ENCODE measurements at regions not wholly inside any gene's neighbourhood (a gene's known extent, or its start where the extent isn't known, plus 50 kb on each side); places are given as distances from the start of the nearest gene placed in this dataset.

- H3K4me1 Mint-ChIP-seq (ENCODE audit: low read depth in 2 of 2) = peaks cover 28 to 29% of the 10 kb centered on the region in 2 donors
- peak overlapping the region; percentile 31 to 49 for H3K4me3 Mint-ChIP-seq
- peak; percentile 21 for ATAC-seq (replicated peaks)
- no peak for DNase-seq
- H3K9me3 Mint-ChIP-seq = no peaks in the 10 kb centered on the region
- H3K27ac Mint-ChIP-seq = peak overlapping the region; percentile 25 to 44
- peaks cover 38 to 50% of the 10 kb centered on the region in 2 donors for H3K27me3 Mint-ChIP-seq
- no peaks in the 10 kb centered on the region for H3K36me3 Mint-ChIP-seq (ENCODE audit: insufficient read depth)
These were observed 180.3 kb downstream of the C9orf50 start for GRCh38 chr9:129440435-129441186.

- peak overlapping the region in 1 of 2 donors; percentile 15 for H3K4me3 Mint-ChIP-seq
- peaks cover 25% of the 10 kb centered on the region in 2 donors for H3K4me1 Mint-ChIP-seq (ENCODE audit: low read depth in 2 of 2)
- no peaks in the 10 kb centered on the region for H3K9me3 Mint-ChIP-seq
- H3K27me3 Mint-ChIP-seq = peaks cover 38 to 54% of the 10 kb centered on the region in 2 donors
- no peaks in the 10 kb centered on the region for H3K36me3 Mint-ChIP-seq (ENCODE audit: insufficient read depth)
- DNase-seq (no peak), ATAC-seq (replicated peaks) (no peak)
- H3K27ac Mint-ChIP-seq = no peak overlapping the region
These were observed 181.7 kb downstream of the C9orf50 start for GRCh38 chr9:129439242-129439641.

- Mint-ChIP-seq H3K27ac (peak overlapping the region in 1 of 2 donors; percentile 64), H3K4me3 (peak overlapping the region; percentile 75 to 82), H3K27me3 (peaks cover 38 to 55% of the 10 kb centered on the region in 2 donors), H3K36me3 (ENCODE audit: insufficient read depth) (no peaks in the 10 kb centered on the region), H3K9me3 (no peaks in the 10 kb centered on the region), H3K4me1 (ENCODE audit: low read depth in 2 of 2) (peaks cover 22 to 23% of the 10 kb centered on the region in 2 donors)
- ATAC-seq (replicated peaks) (peak; percentile 18), DNase-seq (no peak)
These were observed 183.1 kb downstream of the C9orf50 start for GRCh38 chr9:129437626-129438323.

- H3K4me3 Mint-ChIP-seq = peak overlapping the region; percentile 75 to 82
- peaks cover 38 to 62% of the 10 kb centered on the region in 2 donors for H3K27me3 Mint-ChIP-seq
- no peaks in the 10 kb centered on the region for H3K36me3 Mint-ChIP-seq (ENCODE audit: insufficient read depth)
- ATAC-seq (replicated peaks) (peak; percentile 77), DNase-seq (peak in 1 of 3 experiments; percentile 34)
- peaks cover 22 to 23% of the 10 kb centered on the region in 2 donors for H3K4me1 Mint-ChIP-seq (ENCODE audit: low read depth in 2 of 2)
- H3K27ac Mint-ChIP-seq = peak overlapping the region; percentile 0 to 64
- no peaks in the 10 kb centered on the region for H3K9me3 Mint-ChIP-seq
These were observed 183.9 kb downstream of the C9orf50 start for GRCh38 chr9:129436751-129437625.

GRCh38 chr9:129435988-129436717 is 184.7 kb downstream of the C9orf50 start:
- peak overlapping the region in 1 of 2 donors; percentile 64 for H3K27ac Mint-ChIP-seq
- ATAC-seq (replicated peaks) (peak; percentile 8), DNase-seq (no peak)
- no peaks in the 10 kb centered on the region for H3K36me3 Mint-ChIP-seq (ENCODE audit: insufficient read depth)
- H3K4me1 Mint-ChIP-seq (ENCODE audit: low read depth in 2 of 2) = peaks cover 22 to 23% of the 10 kb centered on the region in 2 donors
- H3K4me3 Mint-ChIP-seq = peak overlapping the region in 1 of 2 donors; percentile 82
- no peaks in the 10 kb centered on the region for H3K9me3 Mint-ChIP-seq
- peaks cover 42 to 69% of the 10 kb centered on the region in 2 donors for H3K27me3 Mint-ChIP-seq

- ATAC-seq (replicated peaks) = no peak
- Mint-ChIP-seq H3K27me3 (peaks cover 36 to 67% of the 10 kb centered on the region in 2 donors), H3K9me3 (no peaks in the 10 kb centered on the region), H3K27ac (no peak overlapping the region), H3K4me1 (ENCODE audit: low read depth in 2 of 2) (peaks cover 14 to 15% of the 10 kb centered on the region in 2 donors), H3K4me3 (peak overlapping the region in 1 of 2 donors; percentile 23), H3K36me3 (ENCODE audit: insufficient read depth) (no peaks in the 10 kb centered on the region)
- no peak for DNase-seq
These were observed 185.6 kb downstream of the C9orf50 start for GRCh38 chr9:129435291-129435690.

GRCh38 chr9:129434187-129434586 is 186.7 kb downstream of the C9orf50 start:
- H3K36me3 Mint-ChIP-seq (ENCODE audit: insufficient read depth) = no peaks in the 10 kb centered on the region

GRCh38 chr9:129432297-129433154 is 188.4 kb downstream of the C9orf50 start:
- ATAC-seq (replicated peaks) = no peak
- peak overlapping the region in 1 of 2 donors; percentile 46 for H3K27ac Mint-ChIP-seq
- peaks cover 14 to 43% of the 10 kb centered on the region in 2 donors for H3K27me3 Mint-ChIP-seq
- DNase-seq = no peak
- peaks cover 6% of the 10 kb centered on the region in 2 donors for H3K4me1 Mint-ChIP-seq (ENCODE audit: low read depth in 2 of 2)
- no peaks in the 10 kb centered on the region for H3K9me3 Mint-ChIP-seq
- no peaks in the 10 kb centered on the region for H3K36me3 Mint-ChIP-seq (ENCODE audit: insufficient read depth)
- H3K4me3 Mint-ChIP-seq = no peak overlapping the region

More at GRCh38 chr9:129434187-129434586, 186.7 kb downstream of the C9orf50 start:
- Mint-ChIP-seq H3K4me1 (ENCODE audit: low read depth in 2 of 2) (peaks cover 9 to 14% of the 10 kb centered on the region in 2 donors), H3K9me3 (no peaks in the 10 kb centered on the region), H3K4me3 (no peak overlapping the region), H3K27ac (no peak overlapping the region), H3K27me3 (peaks cover 30 to 60% of the 10 kb centered on the region in 2 donors)
- ATAC-seq (replicated peaks) (no peak), DNase-seq (no peak)

- Mint-ChIP-seq H3K4me1 (ENCODE audit: low read depth in 2 of 2) (no peaks in the 10 kb centered on the region), H3K9me3 (no peaks in the 10 kb centered on the region), H3K27ac (peak overlapping the region in 1 of 2 donors; percentile 59), H3K4me3 (no peak overlapping the region), H3K27me3 (peaks cover 5 to 29% of the 10 kb centered on the region in 2 donors), H3K36me3 (ENCODE audit: insufficient read depth) (no peaks in the 10 kb centered on the region)
- no peak for DNase-seq
- ATAC-seq (replicated peaks) = no peak
These were observed 189.8 kb downstream of the C9orf50 start for GRCh38 chr9:129430940-129431643.

GRCh38 chr9:129428864-129429577 is 191.9 kb downstream of the C9orf50 start:
- H3K36me3 Mint-ChIP-seq (ENCODE audit: insufficient read depth) = no peaks in the 10 kb centered on the region
- H3K9me3 Mint-ChIP-seq = no peaks in the 10 kb centered on the region
- H3K4me1 Mint-ChIP-seq (ENCODE audit: low read depth in 2 of 2) = no peaks in the 10 kb centered on the region
- ATAC-seq (replicated peaks) = no peak
- H3K27ac Mint-ChIP-seq = no peak overlapping the region
- DNase-seq = no peak
- peaks cover 5 to 20% of the 10 kb centered on the region in 2 donors for H3K27me3 Mint-ChIP-seq
- no peak overlapping the region for H3K4me3 Mint-ChIP-seq

GRCh38 chr9:129427149-129427548 is 193.8 kb downstream of the C9orf50 start:
- no peak overlapping the region for H3K4me3 Mint-ChIP-seq
- peaks cover 5 to 12% of the 10 kb centered on the region in 2 donors for H3K27me3 Mint-ChIP-seq
- H3K36me3 Mint-ChIP-seq (ENCODE audit: insufficient read depth) = no peaks in the 10 kb centered on the region
- no peaks in the 10 kb centered on the region for H3K9me3 Mint-ChIP-seq
- H3K27ac Mint-ChIP-seq = peak overlapping the region; percentile 50 to 65
- H3K4me1 Mint-ChIP-seq (ENCODE audit: low read depth in 2 of 2) = peaks cover 8 to 13% of the 10 kb centered on the region in 2 donors
- no peak for DNase-seq
- ATAC-seq (replicated peaks) = no peak
